ENCODE measurements at regions not wholly inside any gene's neighbourhood (a gene's known extent, or its start where the extent isn't known, plus 50 kb on each side); places are given as distances from the start of the nearest gene placed in this dataset.

DNA sequence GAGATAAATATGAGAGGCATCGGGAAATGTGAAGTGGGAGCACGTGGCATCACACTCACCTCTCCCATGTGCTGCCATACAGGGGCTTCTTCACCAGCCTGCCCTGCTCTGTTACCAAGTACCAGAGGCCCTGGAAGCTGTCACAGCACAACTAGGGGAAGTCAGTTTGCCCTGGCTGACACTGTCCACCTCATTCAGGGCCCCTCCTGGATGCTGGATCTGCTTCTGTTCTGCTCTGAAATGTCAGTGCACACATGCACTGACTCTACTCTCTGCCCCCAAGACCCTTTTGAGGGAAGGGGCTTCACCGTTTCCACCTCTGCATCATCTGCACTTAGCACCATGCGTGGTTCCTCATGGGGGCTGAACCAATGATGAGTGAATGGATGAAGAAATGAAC lies 311.1 kb downstream of the EN1 start:
- ATAC-seq, result no peak
- Mint-ChIP-seq H3K36me3 (ENCODE audit: low read depth) (no peaks in the 10 kb centered on the region), H3K27ac (no peak overlapping the region), H3K4me3 (no peak overlapping the region), H3K9me3 (ENCODE audit: low read depth) (no peaks in the 10 kb centered on the region), H3K4me1 (no peaks in the 10 kb centered on the region), H3K27me3 (no peaks in the 10 kb centered on the region)
- CTCF ChIA-PET, result no interaction called here
- intact Hi-C loops (cut with DNase I, micrococcal nuclease), result no loop called here
- no peak for DNase-seq
- POLR2A ChIA-PET, result no interaction called here

GRCh38 chr2:118535818-118536212 lies 311.6 kb downstream of the EN1 start:
- H3K27me3 Mint-ChIP-seq, result no peaks in the 10 kb centered on the region
- no peak overlapping the region for H3K4me3 Mint-ChIP-seq
- POLR2A ChIA-PET, result no interaction called here
- DNase-seq (no peak), ATAC-seq (no peak)
- CTCF ChIA-PET, result interaction anchor here (0.7 to 1.0 kb wide), 2 partner anchors 110 to 346 kb away, joined by 3 read pairs; no protein-coding TSS in a partner anchor
- no peaks in the 10 kb centered on the region for H3K9me3 Mint-ChIP-seq (ENCODE audit: low read depth)
- no peak overlapping the region for H3K27ac Mint-ChIP-seq
- no peaks in the 10 kb centered on the region for H3K4me1 Mint-ChIP-seq
- H3K36me3 Mint-ChIP-seq (ENCODE audit: low read depth), result no peaks in the 10 kb centered on the region
- intact Hi-C loops (cut with DNase I, micrococcal nuclease), result no loop called here

DNA sequence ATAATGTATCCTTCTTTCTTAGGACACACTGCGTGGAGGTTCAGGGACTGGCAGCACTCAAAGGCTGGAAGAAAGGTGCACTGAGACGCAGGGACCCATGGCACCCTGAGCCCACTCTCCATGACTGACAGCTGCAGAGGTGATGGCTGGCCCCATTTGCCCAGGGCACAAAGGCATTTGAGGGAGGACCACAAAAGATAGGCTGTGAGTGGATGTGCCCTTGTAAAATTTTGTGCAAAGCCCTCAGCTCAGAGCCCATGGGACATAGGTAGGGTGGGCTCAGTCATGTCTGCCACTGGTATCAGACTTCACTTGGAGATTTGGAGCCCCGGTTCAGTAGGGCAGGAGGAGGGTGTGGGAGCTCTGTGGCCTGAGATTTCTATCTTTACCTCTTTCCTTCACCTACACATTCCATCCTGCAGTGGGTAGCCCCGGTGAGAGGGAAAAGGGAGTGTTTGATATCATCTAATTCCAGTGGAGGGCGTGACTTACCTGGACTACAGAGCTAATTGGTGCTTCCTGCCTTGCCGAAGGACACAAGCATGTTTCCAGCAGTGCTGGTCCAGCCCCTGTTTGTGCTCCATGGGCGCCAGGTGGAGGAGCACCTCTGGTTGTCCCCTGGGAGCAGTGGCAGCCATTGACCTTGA lies 312.2 kb downstream of the EN1 start:
- no peak overlapping the region for H3K27ac Mint-ChIP-seq
- POLR2A ChIA-PET, result no interaction called here
- intact Hi-C loops (cut with DNase I, micrococcal nuclease), result no loop called here

DNA sequence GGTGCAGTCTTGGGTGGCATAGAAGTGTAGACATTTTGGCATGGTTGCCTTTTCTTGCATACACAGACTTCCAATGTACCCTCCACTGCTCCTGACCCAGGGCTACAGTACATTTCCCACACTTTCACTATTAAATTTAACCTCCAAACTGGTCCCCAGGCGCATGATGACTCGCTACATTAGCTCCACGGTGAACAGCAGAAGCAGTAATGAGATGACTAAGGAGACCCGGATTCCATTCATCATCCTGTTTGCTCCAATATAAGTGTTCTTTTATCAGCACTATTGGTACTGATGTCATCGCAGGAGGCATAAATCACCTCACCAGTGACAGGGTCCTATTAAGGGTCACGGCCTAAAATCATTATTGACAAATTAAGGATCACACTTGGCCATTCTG lies 316.5 kb downstream of the EN1 start:
- CTCF ChIA-PET, result no interaction called here
- H3K27me3 Mint-ChIP-seq, result peaks cover 8% of the 10 kb centered on the region
- no peaks in the 10 kb centered on the region for H3K36me3 Mint-ChIP-seq (ENCODE audit: low read depth)
- H3K4me3 Mint-ChIP-seq, result no peak overlapping the region
- no peaks in the 10 kb centered on the region for H3K4me1 Mint-ChIP-seq
- POLR2A ChIA-PET, result no interaction called here
- no peaks in the 10 kb centered on the region for H3K9me3 Mint-ChIP-seq (ENCODE audit: low read depth)
- intact Hi-C loops (cut with DNase I, micrococcal nuclease), result no loop called here
- no peak overlapping the region for H3K27ac Mint-ChIP-seq
- ATAC-seq, result no peak
- no peak for DNase-seq

More for the DNA sequence above, 312.2 kb downstream of the EN1 start:
- ATAC-seq, result no peak
- Mint-ChIP-seq H3K27me3 (no peaks in the 10 kb centered on the region), H3K4me1 (no peaks in the 10 kb centered on the region), H3K36me3 (ENCODE audit: low read depth) (no peaks in the 10 kb centered on the region), H3K4me3 (no peak overlapping the region), H3K9me3 (ENCODE audit: low read depth) (no peaks in the 10 kb centered on the region)
- CTCF ChIA-PET, result interaction anchor here (0.7 to 1.0 kb wide), 2 partner anchors 110 to 347 kb away, joined by 3 read pairs; no protein-coding TSS in a partner anchor
- no peak for DNase-seq

- intact Hi-C loops (cut with DNase I, micrococcal nuclease), result no loop called here
- POLR2A ChIA-PET, result no interaction called here
Measured at GRCh38 chr2:118529908-118530599, 317.4 kb downstream of the EN1 start.

DNA sequence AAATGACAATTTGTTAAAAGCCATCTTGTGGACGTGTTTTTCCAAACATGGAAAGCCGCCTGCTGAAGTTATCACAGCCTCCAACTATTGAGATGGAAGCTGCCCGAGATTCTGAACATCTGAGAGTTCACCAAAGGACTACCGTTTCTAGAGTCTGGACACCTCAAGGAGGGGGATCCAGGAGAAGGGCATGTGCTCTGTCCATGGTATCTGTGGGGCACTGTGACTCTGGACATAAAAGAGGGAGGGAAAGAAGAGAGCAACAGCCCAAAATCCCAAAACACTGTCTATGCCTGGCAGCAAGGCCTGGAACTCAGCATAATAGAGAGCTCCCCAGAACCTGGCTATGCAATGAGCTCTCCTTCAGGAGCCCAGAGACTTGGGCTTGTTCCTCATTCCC lies 319.9 kb downstream of the EN1 start:
- H3K4me3 Mint-ChIP-seq, result no peak overlapping the region
- ChIA-PET POLR2A (no interaction called here), CTCF (interaction anchor here (1.4 kb wide), 1 partner anchor 11 kb away, joined by 3 read pairs; no protein-coding TSS in a partner anchor)
- H3K36me3 Mint-ChIP-seq (ENCODE audit: low read depth), result no peaks in the 10 kb centered on the region
- DNase-seq (no peak), ATAC-seq (no peak)
- intact Hi-C loops (cut with DNase I, micrococcal nuclease), result no loop called here
- H3K9me3 Mint-ChIP-seq (ENCODE audit: low read depth), result no peaks in the 10 kb centered on the region
- peaks cover 8% of the 10 kb centered on the region for H3K27me3 Mint-ChIP-seq
- no peak overlapping the region for H3K27ac Mint-ChIP-seq
- no peaks in the 10 kb centered on the region for H3K4me1 Mint-ChIP-seq

More at GRCh38 chr2:118529908-118530599, 317.4 kb downstream of the EN1 start:
- Mint-ChIP-seq H3K36me3 (ENCODE audit: low read depth) (no peaks in the 10 kb centered on the region), H3K27me3 (peaks cover 8% of the 10 kb centered on the region), H3K4me1 (no peaks in the 10 kb centered on the region), H3K4me3 (no peak overlapping the region), H3K27ac (no peak overlapping the region), H3K9me3 (ENCODE audit: low read depth) (no peaks in the 10 kb centered on the region)
- ATAC-seq, result no peak
- no peak for DNase-seq
- CTCF ChIA-PET, result no interaction called here

DNA sequence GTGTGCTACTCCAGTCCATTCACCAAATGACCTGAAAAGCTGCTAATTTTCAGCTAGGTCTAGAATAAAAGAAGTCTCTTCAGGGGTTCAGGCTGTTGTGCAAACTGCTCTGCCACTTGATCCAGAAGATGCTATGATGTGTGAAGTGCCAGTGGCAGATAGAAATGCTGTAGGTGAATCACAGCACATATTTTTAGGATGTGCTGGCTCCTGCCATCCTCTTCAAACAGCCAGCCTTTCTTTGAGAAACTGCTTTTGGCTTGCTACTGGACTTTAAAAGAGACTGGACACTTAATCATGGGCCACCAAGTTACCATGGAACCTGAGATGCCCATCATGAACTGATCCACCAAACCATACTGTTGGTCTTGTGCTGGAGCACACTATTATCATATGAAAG lies 322.1 kb downstream of the EN1 start:
- CTCF ChIA-PET, result no interaction called here

DNA sequence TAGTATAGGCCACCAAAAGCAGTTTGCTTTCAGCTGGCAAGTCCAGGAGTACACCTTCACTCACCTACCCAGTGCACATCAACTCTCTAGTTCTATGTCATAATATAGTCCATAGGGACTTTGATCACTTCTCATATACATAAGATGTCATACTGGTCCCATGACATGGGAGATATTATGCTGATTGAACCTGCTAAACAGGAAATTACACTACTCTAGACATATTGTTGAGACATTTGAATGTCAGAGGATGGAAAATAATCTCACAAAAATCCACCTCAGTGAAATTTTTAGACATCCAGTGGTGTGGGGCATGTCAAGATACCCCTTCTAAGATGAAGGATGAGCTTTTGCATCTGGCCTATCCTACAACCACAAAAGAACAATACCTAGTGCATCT lies 322.5 kb downstream of the EN1 start:
- POLR2A ChIA-PET, result no interaction called here
- H3K27ac Mint-ChIP-seq, result no peak overlapping the region
- H3K4me1 Mint-ChIP-seq, result no peaks in the 10 kb centered on the region
- no peak overlapping the region for H3K4me3 Mint-ChIP-seq
- DNase-seq (no peak), ATAC-seq (no peak)
- H3K27me3 Mint-ChIP-seq, result peaks cover 6% of the 10 kb centered on the region
- CTCF ChIA-PET, result no interaction called here
- H3K9me3 Mint-ChIP-seq (ENCODE audit: low read depth), result peaks cover 4% of the 10 kb centered on the region
- H3K36me3 Mint-ChIP-seq (ENCODE audit: low read depth), result no peaks in the 10 kb centered on the region
- intact Hi-C loops (cut with DNase I, micrococcal nuclease), result no loop called here

More for the DNA sequence above, 322.1 kb downstream of the EN1 start:
- H3K4me3 Mint-ChIP-seq, result no peak overlapping the region
- intact Hi-C loops (cut with DNase I, micrococcal nuclease), result no loop called here
- H3K27me3 Mint-ChIP-seq, result peaks cover 8% of the 10 kb centered on the region
- no peaks in the 10 kb centered on the region for H3K36me3 Mint-ChIP-seq (ENCODE audit: low read depth)
- POLR2A ChIA-PET, result no interaction called here
- peaks cover 4% of the 10 kb centered on the region for H3K9me3 Mint-ChIP-seq (ENCODE audit: low read depth)
- no peak overlapping the region for H3K27ac Mint-ChIP-seq
- no peak for ATAC-seq
- no peak for DNase-seq
- H3K4me1 Mint-ChIP-seq, result no peaks in the 10 kb centered on the region

DNA sequence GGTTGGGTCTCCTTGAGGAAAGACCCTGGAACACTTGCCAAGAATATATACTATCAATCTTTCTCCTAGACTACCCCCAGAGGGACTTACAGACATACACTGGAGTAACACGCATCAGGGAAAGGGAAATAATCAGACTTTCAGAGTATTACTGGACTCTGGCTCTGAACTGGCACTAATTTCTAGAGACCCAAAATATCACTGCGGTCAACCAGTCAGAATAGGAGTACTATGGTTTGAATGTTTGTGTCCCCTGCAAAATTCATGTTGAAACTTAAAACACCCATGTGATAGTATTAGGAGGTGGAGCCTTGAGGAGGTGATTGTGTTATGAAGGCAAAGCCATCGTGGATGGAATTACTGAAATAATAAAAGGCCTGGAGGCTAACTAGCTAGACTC lies 323.7 kb downstream of the EN1 start:
- H3K36me3 Mint-ChIP-seq (ENCODE audit: low read depth), result no peaks in the 10 kb centered on the region
- DNase-seq (no peak), ATAC-seq (no peak)
- H3K27ac Mint-ChIP-seq, result no peak overlapping the region
- CTCF ChIA-PET, result no interaction called here
- H3K27me3 Mint-ChIP-seq, result peaks cover 5% of the 10 kb centered on the region
- POLR2A ChIA-PET, result no interaction called here
- no peaks in the 10 kb centered on the region for H3K4me1 Mint-ChIP-seq
- no peak overlapping the region for H3K4me3 Mint-ChIP-seq
- H3K9me3 Mint-ChIP-seq (ENCODE audit: low read depth), result peaks cover 4% of the 10 kb centered on the region
- intact Hi-C loops (cut with DNase I, micrococcal nuclease), result no loop called here

- intact Hi-C loops (cut with DNase I, micrococcal nuclease), result no loop called here
- H3K9me3 Mint-ChIP-seq (ENCODE audit: low read depth), result peaks cover 4% of the 10 kb centered on the region
- ATAC-seq, result no peak
- no peak overlapping the region for H3K27ac Mint-ChIP-seq
- H3K4me3 Mint-ChIP-seq, result no peak overlapping the region
- DNase-seq, result no peak
- ChIA-PET CTCF (no interaction called here), POLR2A (no interaction called here)
- H3K36me3 Mint-ChIP-seq (ENCODE audit: low read depth), result no peaks in the 10 kb centered on the region
- peaks cover 2% of the 10 kb centered on the region for H3K27me3 Mint-ChIP-seq
- H3K4me1 Mint-ChIP-seq, result no peaks in the 10 kb centered on the region
Measured at GRCh38 chr2:118521960-118522359, 325.5 kb downstream of the EN1 start.

GRCh38 chr2:118521272-118521671 lies 326.2 kb downstream of the EN1 start:
- Mint-ChIP-seq H3K27me3 (no peaks in the 10 kb centered on the region), H3K27ac (no peak overlapping the region), H3K9me3 (ENCODE audit: low read depth) (peaks cover 4% of the 10 kb centered on the region), H3K4me1 (no peaks in the 10 kb centered on the region), H3K4me3 (no peak overlapping the region), H3K36me3 (ENCODE audit: low read depth) (no peaks in the 10 kb centered on the region)
- ChIA-PET POLR2A (no interaction called here), CTCF (no interaction called here)
- DNase-seq, result no peak
- intact Hi-C loops (cut with DNase I, micrococcal nuclease), result no loop called here
- no peak for ATAC-seq

DNA sequence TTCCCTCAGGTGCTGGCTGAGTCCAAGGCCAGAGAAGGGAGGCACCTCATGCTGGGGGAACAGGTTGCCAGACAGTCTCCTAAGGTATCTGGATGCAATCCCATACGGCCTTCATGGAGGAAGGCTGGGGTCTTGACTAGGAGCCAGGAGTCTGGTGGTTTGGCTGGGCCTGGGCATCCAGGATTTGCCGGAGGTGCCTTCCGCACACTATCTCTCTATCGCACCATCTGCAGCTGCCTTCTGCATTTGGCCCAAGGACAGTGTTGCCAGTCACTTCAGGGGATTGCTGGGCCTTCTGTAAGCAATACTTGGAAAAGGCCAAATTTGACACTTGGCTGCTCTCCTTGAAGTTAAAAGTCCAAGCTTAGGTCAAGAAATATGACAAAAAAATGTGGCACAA lies 327.2 kb downstream of the EN1 start:
- CTCF ChIA-PET, result no interaction called here
- POLR2A ChIA-PET, result no interaction called here
- H3K36me3 Mint-ChIP-seq (ENCODE audit: low read depth), result no peaks in the 10 kb centered on the region
- peaks cover 4% of the 10 kb centered on the region for H3K9me3 Mint-ChIP-seq (ENCODE audit: low read depth)
- H3K27me3 Mint-ChIP-seq, result no peaks in the 10 kb centered on the region
- no peak overlapping the region for H3K4me3 Mint-ChIP-seq
- DNase-seq (no peak), ATAC-seq (no peak)
- H3K4me1 Mint-ChIP-seq, result no peaks in the 10 kb centered on the region
- H3K27ac Mint-ChIP-seq, result no peak overlapping the region
- intact Hi-C loops (cut with DNase I, micrococcal nuclease), result no loop called here

Data from activated CD4-positive, alpha-beta T cell treated with anti-CD3 and anti-CD28 coated beads for 36 hours (primary cell).